ENCODE measurements at regions not wholly inside any gene's neighbourhood (a gene's known extent, or its start where the extent isn't known, plus 50 kb on each side); places are given as distances from the start of the nearest gene placed in this dataset.

GRCh38 chrX:94492541-94492940 lies 818.5 kb downstream of the FAM133A start:
- Histone ChIP-seq H3K27me3 (ENCODE audit: low read depth) (no peaks in the 10 kb centered on the region), H3K36me3 (no peaks in the 10 kb centered on the region), H3K27ac (no peak overlapping the region), H3K9me3 (no peaks in the 10 kb centered on the region), H3K4me3 (no peak overlapping the region), H3K4me1 (no peaks in the 10 kb centered on the region)
- intact Hi-C loops (cut with DNase I), result no loop called here
- no peak for DNase-seq
- no peak for TF ChIP-seq CTCF (IDR thresholded peaks at IDR 0.05)
- ATAC-seq, result no peak

GRCh38 chrX:94493405-94493804 lies 819.4 kb downstream of the FAM133A start:
- H3K9me3 ChIP-seq, result no peaks in the 10 kb centered on the region
- TF ChIP-seq CTCF (IDR thresholded peaks at IDR 0.05), result no peak
- DNase-seq (no peak), ATAC-seq (no peak)
- no peak overlapping the region for H3K4me3 ChIP-seq
- no peaks in the 10 kb centered on the region for H3K4me1 ChIP-seq
- no peaks in the 10 kb centered on the region for H3K27me3 ChIP-seq (ENCODE audit: low read depth)
- H3K27ac ChIP-seq, result no peak overlapping the region
- H3K36me3 ChIP-seq, result no peaks in the 10 kb centered on the region
- intact Hi-C loops (cut with DNase I), result no loop called here

GRCh38 chrX:94511564-94511963 lies 837.6 kb downstream of the FAM133A start:
- no peaks in the 10 kb centered on the region for H3K36me3 ChIP-seq
- H3K4me1 ChIP-seq, result no peaks in the 10 kb centered on the region
- no peak overlapping the region for H3K27ac ChIP-seq
- no peaks in the 10 kb centered on the region for H3K27me3 ChIP-seq (ENCODE audit: low read depth)
- no peaks in the 10 kb centered on the region for H3K9me3 ChIP-seq
- H3K4me3 ChIP-seq, result no peak overlapping the region
- intact Hi-C loops (cut with DNase I), result no loop called here
- DNase-seq (no peak), ATAC-seq (no peak)
- TF ChIP-seq CTCF (IDR thresholded peaks at IDR 0.05), result no peak

GRCh38 chrX:94515009-94515408 lies 841.0 kb downstream of the FAM133A start:
- no peaks in the 10 kb centered on the region for H3K36me3 ChIP-seq
- no peak overlapping the region for H3K4me3 ChIP-seq
- no peaks in the 10 kb centered on the region for H3K4me1 ChIP-seq
- H3K9me3 ChIP-seq, result no peaks in the 10 kb centered on the region
- ATAC-seq (no peak), DNase-seq (no peak)
- no peak overlapping the region for H3K27ac ChIP-seq
- TF ChIP-seq CTCF (IDR thresholded peaks at IDR 0.05), result no peak
- H3K27me3 ChIP-seq (ENCODE audit: low read depth), result no peaks in the 10 kb centered on the region
- intact Hi-C loops (cut with DNase I), result no loop called here

GRCh38 chrX:94524867-94525266 lies 850.9 kb downstream of the FAM133A start:
- H3K27ac ChIP-seq, result no peak overlapping the region
- H3K27me3 ChIP-seq (ENCODE audit: low read depth), result no peaks in the 10 kb centered on the region
- no peak overlapping the region for H3K4me3 ChIP-seq
- no peaks in the 10 kb centered on the region for H3K36me3 ChIP-seq
- no peak for TF ChIP-seq CTCF (IDR thresholded peaks at IDR 0.05)
- ATAC-seq (no peak), DNase-seq (no peak)
- intact Hi-C loops (cut with DNase I), result no loop called here
- no peaks in the 10 kb centered on the region for H3K9me3 ChIP-seq
- H3K4me1 ChIP-seq, result no peaks in the 10 kb centered on the region

- peak in 1 of 2 donors; percentile 57 for ATAC-seq
- intact Hi-C loops (cut with DNase I), result no loop called here
- no peak overlapping the region for H3K4me3 ChIP-seq
- no peaks in the 10 kb centered on the region for H3K4me1 ChIP-seq
- no peak for DNase-seq
- no peaks in the 10 kb centered on the region for H3K36me3 ChIP-seq
- no peaks in the 10 kb centered on the region for H3K9me3 ChIP-seq
- no peak for TF ChIP-seq CTCF (IDR thresholded peaks at IDR 0.05)
- H3K27me3 ChIP-seq (ENCODE audit: low read depth), result no peaks in the 10 kb centered on the region
- no peak overlapping the region for H3K27ac ChIP-seq
Observed at GRCh38 chrX:94545722-94546121, 871.7 kb downstream of the FAM133A start.
